NCI-H146 (cell line): ENCODE measurements at regions not wholly inside any gene's neighbourhood (a gene's known extent, or its start where the extent isn't known, plus 50 kb on each side); places are given as distances from the start of the nearest gene placed in this dataset.
"Not testable (repeated sequence)": the region's sequence is repeated elsewhere in the genome, so short reads cannot be mapped to it uniquely, and the experiment has no call there.

Experiments
- DNase-seq: peaks from one replicate; lab custom pipeline; 2025; lab: John Stamatoyannopoulos, UW

GRCh38 chr3:17891139-17891856 is 148.9 kb upstream of the TBC1D5 start:
- DNase-seq: no peak

GRCh38 chr3:17885986-17886385 is 143.6 kb upstream of the TBC1D5 start:
- no peak for DNase-seq

GRCh38 chr3:17882981-17883380 is 140.6 kb upstream of the TBC1D5 start:
- DNase-seq: no peak

- DNase-seq: no peak
Measured at GRCh38 chr3:17877299-17877698, 134.9 kb upstream of the TBC1D5 start.

GRCh38 chr3:17874636-17875035 is 132.2 kb upstream of the TBC1D5 start:
- no peak for DNase-seq

- DNase-seq: no peak
Measured at GRCh38 chr3:17872457-17872856, 130.0 kb upstream of the TBC1D5 start.

- no peak for DNase-seq
Measured at GRCh38 chr3:17865631-17866030, 123.2 kb upstream of the TBC1D5 start.

- no peak for DNase-seq
Measured at GRCh38 chr3:17861476-17861875, 119.0 kb upstream of the TBC1D5 start.

- not testable (repeated sequence) for DNase-seq
Measured at GRCh38 chr3:17860840-17861471, 118.5 kb upstream of the TBC1D5 start.

GRCh38 chr3:17852217-17852616 is 109.8 kb upstream of the TBC1D5 start:
- no peak for DNase-seq

- DNase-seq: no peak
Measured at GRCh38 chr3:17850448-17850847, 108.0 kb upstream of the TBC1D5 start.

GRCh38 chr3:17848102-17848501 is 105.7 kb upstream of the TBC1D5 start:
- no peak for DNase-seq

- DNase-seq: no peak
Measured at GRCh38 chr3:17847156-17847555, 104.7 kb upstream of the TBC1D5 start.

- DNase-seq: no peak
Measured at GRCh38 chr3:17846466-17846865, 104.0 kb upstream of the TBC1D5 start.

GRCh38 chr3:17845026-17845812 is 102.8 kb upstream of the TBC1D5 start:
- no peak for DNase-seq

GRCh38 chr3:17844236-17844635 is 101.8 kb upstream of the TBC1D5 start:
- DNase-seq: no peak

- peak; percentile 51 for DNase-seq
Measured at GRCh38 chr3:17841190-17841828, 98.9 kb upstream of the TBC1D5 start.

- no peak for DNase-seq
Measured at GRCh38 chr3:17840651-17841050, 98.2 kb upstream of the TBC1D5 start.

GRCh38 chr3:17840126-17840525 is 97.7 kb upstream of the TBC1D5 start:
- DNase-seq: no peak

GRCh38 chr3:17836919-17837318 is 94.5 kb upstream of the TBC1D5 start:
- no peak for DNase-seq

GRCh38 chr3:17836092-17836491 is 93.7 kb upstream of the TBC1D5 start:
- DNase-seq: no peak

GRCh38 chr3:17833786-17834559 is 91.5 kb upstream of the TBC1D5 start:
- DNase-seq: no peak
